UCSD-AML1 (cell line): ENCODE measurements at regions not wholly inside any gene's neighbourhood (a gene's known extent, or its start where the extent isn't known, plus 50 kb on each side); places are given as distances from the start of the nearest gene placed in this dataset.

Experiments
- DNase-seq: peaks from one replicate; lab custom pipeline; 2025; ENCODE audit not compliant: unreplicated experiment; lab: John Stamatoyannopoulos, UW

- DNase-seq, result no peak
Observed at GRCh38 chr5:82330530-82331270, 52.5 kb upstream of the RPS23 start.

- no peak for DNase-seq
Observed at GRCh38 chr5:82329393-82329792, 51.2 kb upstream of the RPS23 start.
